ENCODE measurements at regions not wholly inside any gene's neighbourhood (a gene's known extent, or its start where the extent isn't known, plus 50 kb on each side); places are given as distances from the start of the nearest gene placed in this dataset.
"Not testable (repeated sequence)": the region's sequence is repeated elsewhere in the genome, so short reads cannot be mapped to it uniquely, and the experiment has no call there.

DNA sequence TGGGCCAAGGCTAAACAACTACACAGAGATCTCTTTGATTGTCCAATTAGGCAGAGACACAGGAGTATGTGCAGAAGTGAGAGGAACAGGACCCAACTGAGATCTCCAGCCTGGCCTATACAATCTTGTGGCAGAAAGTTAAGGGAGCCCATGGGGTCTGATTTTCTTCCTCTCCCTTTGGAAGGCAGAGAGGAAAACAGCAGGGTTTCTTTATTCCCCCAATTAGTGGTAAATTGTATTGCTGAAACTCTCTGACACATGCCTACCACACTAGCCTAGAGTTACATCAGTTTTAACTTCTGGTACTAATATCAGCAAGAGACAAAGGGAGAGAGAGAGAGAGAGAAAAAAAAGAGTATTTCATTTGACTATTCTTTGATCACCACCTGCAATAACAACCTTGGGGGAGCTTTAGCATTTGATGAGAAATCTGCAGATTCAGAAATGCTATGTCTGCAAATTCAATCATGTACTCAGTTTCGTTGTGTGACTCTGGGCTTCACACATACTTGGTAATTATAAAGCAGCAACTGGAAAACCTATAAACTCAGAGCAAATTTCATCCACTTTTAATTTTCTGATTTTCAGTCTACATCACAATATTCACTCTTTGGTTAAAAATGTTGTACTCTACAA lies 260.3 kb upstream of the SPTLC3 start:
- H3K4me3 ChIP-seq (ENCODE audit: low read depth in 1 of 3, low read length in 3 of 3): no peak overlapping the region
- 48% methylated on average over 1 of the region's 1 CpG for WGBS
- no peaks in the 10 kb centered on the region for H3K36me3 ChIP-seq (ENCODE audit: control insufficient read depth in 4 of 4, insufficient read depth in 3 of 4, low read depth in 1 of 4, low read length in 3 of 4)
- no peaks in the 10 kb centered on the region for H3K4me1 ChIP-seq (ENCODE audit: control insufficient read depth in 4 of 4, insufficient read depth in 4 of 4, low read length in 3 of 4)
- H3K9ac ChIP-seq (ENCODE audit: low read depth in 1 of 2, low read length in 2 of 2): no peak overlapping the region
- no peak for DNase-seq (ENCODE audit: low spot score)
- H3K27me3 ChIP-seq (ENCODE audit: control insufficient read depth in 4 of 4, insufficient read depth in 4 of 4, low read length in 3 of 4): no peaks in the 10 kb centered on the region
- no peaks in the 10 kb centered on the region for H3K9me3 ChIP-seq (ENCODE audit: control insufficient read depth in 4 of 4, low read length in 3 of 4)
- no peak overlapping the region for H3K27ac ChIP-seq (ENCODE audit: low read depth in 1 of 2, low read length in 2 of 2)
- TF ChIP-seq HNF4A (conservative IDR thresholded peaks at IDR 0.05) (no peak), MAX (IDR thresholded peaks at IDR 0.05) (no peak), NR2F2 (IDR thresholded peaks at IDR 0.05) (no peak), RXRA (IDR thresholded peaks at IDR 0.05) (no peak), GABPA (IDR thresholded peaks at IDR 0.05 in 1 of 2, conservative IDR thresholded peaks at IDR 0.05 in 1 of 2) (no peak)

DNA sequence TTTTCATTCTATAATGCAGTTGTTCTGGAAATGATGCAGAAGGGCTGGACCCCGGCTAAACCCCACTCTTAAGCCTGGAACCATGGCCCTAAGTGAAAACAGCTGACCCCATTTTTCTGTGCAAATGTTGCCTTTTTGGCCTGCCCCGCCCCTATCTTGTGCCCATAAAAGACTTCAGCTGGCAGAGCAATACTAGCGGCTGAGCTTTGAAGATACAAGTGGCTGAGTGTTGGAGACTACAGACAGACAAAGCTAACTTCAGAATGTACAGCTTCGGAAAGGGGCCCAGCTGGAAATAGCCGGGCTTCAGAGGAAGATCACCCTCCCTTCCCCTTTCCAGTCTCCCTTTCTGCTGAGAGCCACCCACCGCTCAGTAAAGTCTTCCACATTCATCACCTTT lies 258.6 kb upstream of the SPTLC3 start:
- H3K9ac ChIP-seq (ENCODE audit: low read depth in 1 of 2, low read length in 2 of 2): no peak overlapping the region
- no peak overlapping the region for H3K4me3 ChIP-seq (ENCODE audit: low read depth in 1 of 3, low read length in 3 of 3)
- no peak overlapping the region for H3K27ac ChIP-seq (ENCODE audit: low read depth in 1 of 2, low read length in 2 of 2)
- H3K27me3 ChIP-seq (ENCODE audit: control insufficient read depth in 4 of 4, insufficient read depth in 4 of 4, low read length in 3 of 4): no peaks in the 10 kb centered on the region
- TF ChIP-seq SP1 (IDR thresholded peaks at IDR 0.05) (no peak), JUND (IDR thresholded peaks at IDR 0.05) (no peak), FOXA2 (IDR thresholded peaks at IDR 0.05) (no peak), EGR1 (IDR thresholded peaks at IDR 0.05; ENCODE audit: low read depth in 2 of 2) (no peak), HNF4G (IDR thresholded peaks at IDR 0.05) (no peak), HNF4A (conservative IDR thresholded peaks at IDR 0.05) (no peak), TAF1 (conservative IDR thresholded peaks at IDR 0.05) (no peak), FOXA1 (IDR thresholded peaks at IDR 0.05) (no peak), RXRA (IDR thresholded peaks at IDR 0.05) (no peak), GABPA (IDR thresholded peaks at IDR 0.05 in 1 of 2, conservative IDR thresholded peaks at IDR 0.05 in 1 of 2) (no peak)
- H3K4me1 ChIP-seq (ENCODE audit: control insufficient read depth in 4 of 4, insufficient read depth in 4 of 4, low read length in 3 of 4): no peaks in the 10 kb centered on the region
- no peaks in the 10 kb centered on the region for H3K36me3 ChIP-seq (ENCODE audit: control insufficient read depth in 4 of 4, insufficient read depth in 3 of 4, low read depth in 1 of 4, low read length in 3 of 4)
- no peaks in the 10 kb centered on the region for H3K9me3 ChIP-seq (ENCODE audit: control insufficient read depth in 4 of 4, low read length in 3 of 4)
- 74% methylated on average over 6 of the region's 6 CpGs for WGBS
- DNase-seq (ENCODE audit: low spot score): no peak

GRCh38 chr20:12752900-12753693 lies 255.7 kb upstream of the SPTLC3 start:
- H3K36me3 ChIP-seq (ENCODE audit: control insufficient read depth in 4 of 4, insufficient read depth in 3 of 4, low read depth in 1 of 4, low read length in 3 of 4); H3K4me3 ChIP-seq (ENCODE audit: low read depth in 1 of 3, low read length in 3 of 3); H3K9me3 ChIP-seq (ENCODE audit: control insufficient read depth in 4 of 4, low read length in 3 of 4); H3K4me1 ChIP-seq (ENCODE audit: control insufficient read depth in 4 of 4, insufficient read depth in 4 of 4, low read length in 3 of 4); H3K27me3 ChIP-seq (ENCODE audit: control insufficient read depth in 4 of 4, insufficient read depth in 4 of 4, low read length in 3 of 4); H3K27ac ChIP-seq (ENCODE audit: low read depth in 1 of 2, low read length in 2 of 2); H3K9ac ChIP-seq (ENCODE audit: low read depth in 1 of 2, low read length in 2 of 2); DNase-seq (ENCODE audit: low spot score): not testable (repeated sequence)
- 70% methylated on average over 9 of the region's 9 CpGs for WGBS

DNA sequence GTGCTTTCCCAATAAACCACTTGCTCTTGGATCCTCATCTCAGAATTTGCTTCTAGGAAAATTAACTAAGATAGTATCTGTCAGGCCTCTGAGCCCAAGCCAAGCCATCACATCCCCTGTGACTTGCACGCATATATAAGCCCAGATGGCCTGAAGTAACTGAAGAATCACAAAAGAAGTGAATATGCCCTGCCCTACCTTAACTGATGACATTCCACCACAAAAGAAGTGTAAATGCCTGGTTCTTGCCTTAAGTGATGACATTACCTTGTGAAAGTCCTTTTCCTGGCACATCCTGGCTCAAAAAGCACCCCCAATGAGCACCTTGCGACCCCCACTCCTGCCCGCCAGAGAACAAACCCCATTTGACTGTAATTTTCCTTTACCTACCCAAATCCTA lies 255.0 kb upstream of the SPTLC3 start:
- H3K9ac ChIP-seq (ENCODE audit: low read depth in 1 of 2, low read length in 2 of 2): not testable (repeated sequence)
- 65% methylated on average over 3 of the region's 3 CpGs for WGBS

GRCh38 chr20:12759493-12759892 lies 249.3 kb upstream of the SPTLC3 start:
- 75% methylated on average over 3 of the region's 5 CpGs for WGBS
- not testable (repeated sequence) for DNase-seq (ENCODE audit: low spot score); H3K4me3 ChIP-seq (ENCODE audit: low read depth in 1 of 3, low read length in 3 of 3); H3K36me3 ChIP-seq (ENCODE audit: control insufficient read depth in 4 of 4, insufficient read depth in 3 of 4, low read depth in 1 of 4, low read length in 3 of 4); H3K9ac ChIP-seq (ENCODE audit: low read depth in 1 of 2, low read length in 2 of 2); H3K27ac ChIP-seq (ENCODE audit: low read depth in 1 of 2, low read length in 2 of 2); H3K4me1 ChIP-seq (ENCODE audit: control insufficient read depth in 4 of 4, insufficient read depth in 4 of 4, low read length in 3 of 4); H3K9me3 ChIP-seq (ENCODE audit: control insufficient read depth in 4 of 4, low read length in 3 of 4); H3K27me3 ChIP-seq (ENCODE audit: control insufficient read depth in 4 of 4, insufficient read depth in 4 of 4, low read length in 3 of 4)

More for the DNA sequence above, 255.0 kb upstream of the SPTLC3 start:
- not testable (repeated sequence) for H3K36me3 ChIP-seq (ENCODE audit: control insufficient read depth in 4 of 4, insufficient read depth in 3 of 4, low read depth in 1 of 4, low read length in 3 of 4); H3K4me3 ChIP-seq (ENCODE audit: low read depth in 1 of 3, low read length in 3 of 3); H3K4me1 ChIP-seq (ENCODE audit: control insufficient read depth in 4 of 4, insufficient read depth in 4 of 4, low read length in 3 of 4); H3K27ac ChIP-seq (ENCODE audit: low read depth in 1 of 2, low read length in 2 of 2); H3K9me3 ChIP-seq (ENCODE audit: control insufficient read depth in 4 of 4, low read length in 3 of 4); H3K27me3 ChIP-seq (ENCODE audit: control insufficient read depth in 4 of 4, insufficient read depth in 4 of 4, low read length in 3 of 4); DNase-seq (ENCODE audit: low spot score)
